Astrocyte (in vitro differentiated cells and primary cell): ENCODE measurements at regions not wholly inside any gene's neighbourhood (a gene's known extent, or its start where the extent isn't known, plus 50 kb on each side); places are given as distances from the start of the nearest gene placed in this dataset.

ENCODE experiments used
- DNase-seq: peaks from one replicate; pipeline ENCODE4 v3.0.0-alpha.2; 2010; ENCODE audit warnings: low read depth
- FAIRE-seq: peaks from 2 replicates; lab custom pipeline; 2011; peaks lifted over from hg19 to GRCh38; lab: Jason Lieb, UNC
- H2AFZ ChIP-seq: 2 replicates; pipeline ENCODE4 v1.6.0; 2012; ENCODE audit warnings: low read depth, low read length, inconsistent platforms
- H3K27ac ChIP-seq: 2 replicates; pipeline ENCODE4 v1.5.1; 2011; ENCODE audit warnings: low read depth, low read length, inconsistent platforms
- H3K27me3 ChIP-seq: 2 replicates; pipeline ENCODE4 v1.6.0; 2011; ENCODE audit warnings: low read length, inconsistent platforms; ENCODE audit not compliant: insufficient read depth
- H3K36me3 ChIP-seq: 2 replicates; pipeline ENCODE4 v1.5.1; 2011; ENCODE audit warnings: low read length, inconsistent platforms; ENCODE audit not compliant: insufficient read depth
- H3K4me1 ChIP-seq: 2 replicates; pipeline ENCODE4 v1.5.1; 2011; ENCODE audit warnings: low read length, inconsistent platforms; ENCODE audit not compliant: insufficient read depth
- H3K4me2 ChIP-seq: 2 replicates; pipeline ENCODE4 v1.6.0; 2012; ENCODE audit warnings: low read length, inconsistent platforms
- H3K4me3 ChIP-seq: 2 replicates; pipeline ENCODE4 v1.5.1; 2011; ENCODE audit warnings: low read depth, mild to moderate bottlenecking, low read length, inconsistent platforms; ENCODE audit not compliant: insufficient read depth
- H3K79me2 ChIP-seq: 2 replicates; pipeline ENCODE4 v1.6.0; 2012; ENCODE audit warnings: mild to moderate bottlenecking, low read length, inconsistent platforms; ENCODE audit not compliant: insufficient read depth
- H3K9ac ChIP-seq: 2 replicates; pipeline ENCODE4 v1.6.0; 2012; ENCODE audit warnings: mild to moderate bottlenecking, low read length, inconsistent platforms
- H3K9me3 ChIP-seq: 2 replicates; pipeline ENCODE4 v1.5.1; 2012; ENCODE audit warnings: low read depth, mild to moderate bottlenecking, low read length, inconsistent platforms; ENCODE audit not compliant: insufficient read depth
- H4K20me1 ChIP-seq: 2 replicates; pipeline ENCODE4 v1.6.0; 2012; ENCODE audit warnings: low read length, inconsistent platforms; ENCODE audit not compliant: insufficient read depth
- H3K27ac Mint-ChIP-seq: one replicate; pipeline ENCODE4 v1.8.0; 2021; ENCODE audit warnings: mild to moderate bottlenecking, mixed read lengths; ENCODE audit not compliant: unreplicated experiment
- H3K27me3 Mint-ChIP-seq: one replicate; pipeline ENCODE4 v1.8.0; 2021; ENCODE audit warnings: low read depth, mixed read lengths; ENCODE audit not compliant: unreplicated experiment
- H3K36me3 Mint-ChIP-seq: one replicate; pipeline ENCODE4 v1.8.0; 2021; ENCODE audit warnings: low read depth, mixed read lengths; ENCODE audit not compliant: unreplicated experiment
- H3K4me1 Mint-ChIP-seq: one replicate; pipeline ENCODE4 v1.8.0; 2021; ENCODE audit warnings: low read depth, mixed read lengths; ENCODE audit not compliant: unreplicated experiment
- H3K4me3 Mint-ChIP-seq: one replicate; pipeline ENCODE4 v1.8.0; 2021; ENCODE audit warnings: mild to moderate bottlenecking, moderate library complexity, mixed read lengths; ENCODE audit not compliant: unreplicated experiment
- H3K9me3 Mint-ChIP-seq: one replicate; pipeline ENCODE4 v1.8.0; 2021; ENCODE audit warnings: mild to moderate bottlenecking, mixed read lengths; ENCODE audit not compliant: unreplicated experiment
- EZH2 ChIP-seq: IDR thresholded peaks from 2 replicates; pipeline ENCODE4 v1.6.1; 2012; ENCODE audit warnings: mild to moderate bottlenecking, low read length, inconsistent platforms; ENCODE audit not compliant: insufficient read depth
- TF ChIP-seq, protein P1 (sequence below): IDR thresholded peaks from 2 replicates; pipeline ENCODE4 v1.5.1; 2011; ENCODE audit warnings: low read depth, mild to moderate bottlenecking, inconsistent platforms, low read length, moderate library complexity; ENCODE audit not compliant: insufficient read depth

DNA sequence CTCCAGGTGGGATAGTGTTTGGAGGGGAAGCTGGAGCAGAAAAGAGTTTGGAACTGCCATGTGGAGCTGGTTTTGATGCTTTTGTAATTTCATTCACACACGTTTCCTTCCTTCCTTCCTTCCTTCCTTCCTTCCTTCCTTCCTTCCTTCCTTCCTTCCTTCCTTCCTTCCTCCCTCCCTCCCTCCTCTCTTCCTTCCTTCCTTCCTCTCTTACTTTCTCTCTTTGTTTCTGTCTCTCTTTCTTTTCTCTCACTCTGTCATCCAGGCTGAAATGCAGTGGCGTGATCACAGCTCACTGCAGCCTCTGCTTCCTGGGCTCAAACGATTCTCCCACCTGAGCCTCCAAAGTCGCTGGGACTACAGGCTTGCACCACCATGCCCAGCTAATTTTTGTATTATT lies 168.0 kb upstream of the ARID2 start:
- H3K4me3 Mint-ChIP-seq, result no peak overlapping the region

DNA sequence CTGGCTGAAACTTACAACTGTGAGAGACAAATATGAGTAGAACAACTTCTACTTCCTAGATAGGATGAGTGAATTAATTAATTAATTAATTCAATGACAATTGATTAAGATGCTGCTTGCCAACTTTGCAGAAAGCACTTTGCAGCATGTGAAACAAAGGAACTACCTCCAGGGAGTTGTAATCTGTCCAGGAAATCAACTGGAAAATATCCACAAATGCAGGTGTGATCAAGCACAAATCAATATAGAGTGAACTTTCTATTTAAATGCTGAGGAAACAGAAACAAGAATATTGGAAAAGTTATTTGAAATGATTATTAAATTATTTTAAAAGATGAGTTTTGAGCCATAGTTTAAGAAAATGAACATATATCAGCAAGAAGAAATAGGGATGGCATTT lies 163.9 kb upstream of the ARID2 start:
- Histone ChIP-seq H3K79me2 (no peaks in the 10 kb centered on the region), H3K27ac (no peak overlapping the region), H3K36me3 (no peaks in the 10 kb centered on the region), H3K9ac (no peak overlapping the region), H3K9me3 (no peaks in the 10 kb centered on the region), H2AFZ (no peak overlapping the region), H3K4me1 (no peaks in the 10 kb centered on the region), H4K20me1 (no peaks in the 10 kb centered on the region), H3K4me3 (no peak overlapping the region), H3K27me3 (peaks cover 4% of the 10 kb centered on the region), H3K4me2 (no peak overlapping the region)
- Mint-ChIP-seq H3K4me1 (no peaks in the 10 kb centered on the region), H3K9me3 (no peaks in the 10 kb centered on the region), H3K4me3 (no peak overlapping the region), H3K36me3 (no peaks in the 10 kb centered on the region), H3K27ac (no peak overlapping the region), H3K27me3 (peaks cover 4% of the 10 kb centered on the region)
- DNase-seq, result no peak
- TF ChIP-seq, protein P1, sequence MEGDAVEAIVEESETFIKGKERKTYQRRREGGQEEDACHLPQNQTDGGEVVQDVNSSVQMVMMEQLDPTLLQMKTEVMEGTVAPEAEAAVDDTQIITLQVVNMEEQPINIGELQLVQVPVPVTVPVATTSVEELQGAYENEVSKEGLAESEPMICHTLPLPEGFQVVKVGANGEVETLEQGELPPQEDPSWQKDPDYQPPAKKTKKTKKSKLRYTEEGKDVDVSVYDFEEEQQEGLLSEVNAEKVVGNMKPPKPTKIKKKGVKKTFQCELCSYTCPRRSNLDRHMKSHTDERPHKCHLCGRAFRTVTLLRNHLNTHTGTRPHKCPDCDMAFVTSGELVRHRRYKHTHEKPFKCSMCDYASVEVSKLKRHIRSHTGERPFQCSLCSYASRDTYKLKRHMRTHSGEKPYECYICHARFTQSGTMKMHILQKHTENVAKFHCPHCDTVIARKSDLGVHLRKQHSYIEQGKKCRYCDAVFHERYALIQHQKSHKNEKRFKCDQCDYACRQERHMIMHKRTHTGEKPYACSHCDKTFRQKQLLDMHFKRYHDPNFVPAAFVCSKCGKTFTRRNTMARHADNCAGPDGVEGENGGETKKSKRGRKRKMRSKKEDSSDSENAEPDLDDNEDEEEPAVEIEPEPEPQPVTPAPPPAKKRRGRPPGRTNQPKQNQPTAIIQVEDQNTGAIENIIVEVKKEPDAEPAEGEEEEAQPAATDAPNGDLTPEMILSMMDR, result no peak
- no peak for TF ChIP-seq EZH2
- FAIRE-seq, result no peak

More for the DNA sequence above, 168.0 kb upstream of the ARID2 start:
- Mint-ChIP-seq H3K27me3 (no peaks in the 10 kb centered on the region), H3K36me3 (no peaks in the 10 kb centered on the region), H3K27ac (no peak overlapping the region), H3K9me3 (no peaks in the 10 kb centered on the region), H3K4me1 (no peaks in the 10 kb centered on the region)
- no peak for DNase-seq
- Histone ChIP-seq H3K4me1 (no peaks in the 10 kb centered on the region), H3K9ac (no peak overlapping the region), H3K9me3 (no peaks in the 10 kb centered on the region), H3K4me2 (no peak overlapping the region), H3K36me3 (no peaks in the 10 kb centered on the region), H3K27me3 (no peaks in the 10 kb centered on the region), H3K27ac (no peak overlapping the region), H4K20me1 (no peaks in the 10 kb centered on the region), H3K4me3 (no peak overlapping the region), H2AFZ (no peak overlapping the region), H3K79me2 (no peaks in the 10 kb centered on the region)
- no peak for TF ChIP-seq EZH2
- TF ChIP-seq, protein P1, result no peak
- no peak for FAIRE-seq

DNA sequence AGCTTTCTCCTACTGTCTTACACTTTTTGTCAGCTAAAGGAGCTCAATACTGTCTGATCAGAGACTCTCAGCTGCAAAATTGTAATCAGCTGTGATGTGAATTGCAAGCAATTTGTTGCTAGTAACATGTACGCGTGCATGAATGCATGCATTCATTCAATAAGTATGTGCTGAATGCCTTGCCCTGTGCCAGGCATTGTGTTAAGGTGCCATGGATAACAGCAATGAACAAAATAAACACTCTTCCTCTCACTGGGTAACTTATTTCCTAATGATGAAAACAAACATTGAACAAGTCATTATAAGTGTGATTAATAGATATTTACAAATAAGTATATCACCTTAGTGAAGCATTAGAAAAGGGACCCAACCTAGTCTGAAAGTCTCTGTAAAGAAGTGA lies 163.2 kb upstream of the ARID2 start:
- no peak for DNase-seq

More for the DNA sequence above, 163.2 kb upstream of the ARID2 start:
- H3K4me1 ChIP-seq, result no peaks in the 10 kb centered on the region
- no peaks in the 10 kb centered on the region for H3K36me3 Mint-ChIP-seq
- TF ChIP-seq, protein P1, result no peak
- no peak for TF ChIP-seq EZH2
- no peak overlapping the region for H3K4me3 ChIP-seq
- peaks cover 4% of the 10 kb centered on the region for H3K27me3 Mint-ChIP-seq
- H3K27ac ChIP-seq, result no peak overlapping the region
- no peak overlapping the region for H3K27ac Mint-ChIP-seq
- H3K9me3 Mint-ChIP-seq, result no peaks in the 10 kb centered on the region
- H3K36me3 ChIP-seq, result no peaks in the 10 kb centered on the region
- no peak overlapping the region for H3K9ac ChIP-seq
- H3K27me3 ChIP-seq, result peaks cover 4% of the 10 kb centered on the region
- no peaks in the 10 kb centered on the region for H4K20me1 ChIP-seq
- no peak overlapping the region for H3K4me2 ChIP-seq
- no peaks in the 10 kb centered on the region for H3K9me3 ChIP-seq
- H3K79me2 ChIP-seq, result no peaks in the 10 kb centered on the region
- H2AFZ ChIP-seq, result no peak overlapping the region
- H3K4me3 Mint-ChIP-seq, result no peak overlapping the region
- no peaks in the 10 kb centered on the region for H3K4me1 Mint-ChIP-seq
- no peak for FAIRE-seq
